ENCODE measurements at regions not wholly inside any gene's neighbourhood (a gene's known extent, or its start where the extent isn't known, plus 50 kb on each side); places are given as distances from the start of the nearest gene placed in this dataset.
A peak's percentile ranks its signal among the peaks of the same experiment; 100 is the strongest.
"Not testable (repeated sequence)": the region's sequence is repeated elsewhere in the genome, so short reads cannot be mapped to it uniquely, and the experiment has no call there.

- no peak overlapping the region for H3K4me3 ChIP-seq (ENCODE audit: low read depth, low read length)
- TF ChIP-seq CTCF (IDR thresholded peaks at IDR 0.05; ENCODE audit: insufficient read depth, low read depth, low read length, missing control alignments), result no peak
- DNase-seq (ENCODE audit: low read depth), result no peak
Measured at GRCh38 chr12:116450406-116450910, 108.7 kb upstream of the MAP1LC3B2 start.

- peak; percentile 17 for DNase-seq (ENCODE audit: low read depth)
- not testable (repeated sequence) for H3K4me3 ChIP-seq (ENCODE audit: low read depth, low read length)
Measured at GRCh38 chr12:116452975-116453374, 106.2 kb upstream of the MAP1LC3B2 start.

- TF ChIP-seq CTCF (IDR thresholded peaks at IDR 0.05; ENCODE audit: insufficient read depth, low read depth, low read length, missing control alignments), result no peak
- H3K4me3 ChIP-seq (ENCODE audit: low read depth, low read length), result no peak overlapping the region
- no peak for DNase-seq (ENCODE audit: low read depth)
Measured at GRCh38 chr12:116453631-116454030, 105.5 kb upstream of the MAP1LC3B2 start.

- no peak for DNase-seq (ENCODE audit: low read depth)
- no peak overlapping the region for H3K4me3 ChIP-seq (ENCODE audit: low read depth, low read length)
- no peak for TF ChIP-seq CTCF (IDR thresholded peaks at IDR 0.05; ENCODE audit: insufficient read depth, low read depth, low read length, missing control alignments)
Measured at GRCh38 chr12:116454076-116454475, 105.1 kb upstream of the MAP1LC3B2 start.

GRCh38 chr12:116454950-116455447 lies 104.2 kb upstream of the MAP1LC3B2 start:
- no peak overlapping the region for H3K4me3 ChIP-seq (ENCODE audit: low read depth, low read length)
- DNase-seq (ENCODE audit: low read depth), result no peak
- TF ChIP-seq CTCF (IDR thresholded peaks at IDR 0.05; ENCODE audit: insufficient read depth, low read depth, low read length, missing control alignments), result no peak

- no peak for TF ChIP-seq CTCF (IDR thresholded peaks at IDR 0.05; ENCODE audit: insufficient read depth, low read depth, low read length, missing control alignments)
- no peak overlapping the region for H3K4me3 ChIP-seq (ENCODE audit: low read depth, low read length)
- no peak for DNase-seq (ENCODE audit: low read depth)
Measured at GRCh38 chr12:116455540-116456329, 103.4 kb upstream of the MAP1LC3B2 start.

- no peak for DNase-seq (ENCODE audit: low read depth)
- H3K4me3 ChIP-seq (ENCODE audit: low read depth, low read length), result no peak overlapping the region
Measured at GRCh38 chr12:116456330-116457082, 102.7 kb upstream of the MAP1LC3B2 start.

More at GRCh38 chr12:116456330-116457082, 102.7 kb upstream of the MAP1LC3B2 start:
- no peak for TF ChIP-seq CTCF (IDR thresholded peaks at IDR 0.05; ENCODE audit: insufficient read depth, low read depth, low read length, missing control alignments)

Data from GM12865 (cell line).